Astrocyte (in vitro differentiated cells and primary cell): ENCODE measurements at regions not wholly inside any gene's neighbourhood (a gene's known extent, or its start where the extent isn't known, plus 50 kb on each side); places are given as distances from the start of the nearest gene placed in this dataset.

Experiments
- EZH2 ChIP-seq: IDR thresholded peaks from 2 replicates; pipeline ENCODE4 v1.6.1; 2012; ENCODE audit warnings: mild to moderate bottlenecking, low read length, inconsistent platforms; ENCODE audit not compliant: insufficient read depth
- TF ChIP-seq, protein P1 (sequence below): IDR thresholded peaks from 2 replicates; pipeline ENCODE4 v1.5.1; 2011; ENCODE audit warnings: low read depth, mild to moderate bottlenecking, inconsistent platforms, low read length, moderate library complexity; ENCODE audit not compliant: insufficient read depth

- TF ChIP-seq, protein P1, sequence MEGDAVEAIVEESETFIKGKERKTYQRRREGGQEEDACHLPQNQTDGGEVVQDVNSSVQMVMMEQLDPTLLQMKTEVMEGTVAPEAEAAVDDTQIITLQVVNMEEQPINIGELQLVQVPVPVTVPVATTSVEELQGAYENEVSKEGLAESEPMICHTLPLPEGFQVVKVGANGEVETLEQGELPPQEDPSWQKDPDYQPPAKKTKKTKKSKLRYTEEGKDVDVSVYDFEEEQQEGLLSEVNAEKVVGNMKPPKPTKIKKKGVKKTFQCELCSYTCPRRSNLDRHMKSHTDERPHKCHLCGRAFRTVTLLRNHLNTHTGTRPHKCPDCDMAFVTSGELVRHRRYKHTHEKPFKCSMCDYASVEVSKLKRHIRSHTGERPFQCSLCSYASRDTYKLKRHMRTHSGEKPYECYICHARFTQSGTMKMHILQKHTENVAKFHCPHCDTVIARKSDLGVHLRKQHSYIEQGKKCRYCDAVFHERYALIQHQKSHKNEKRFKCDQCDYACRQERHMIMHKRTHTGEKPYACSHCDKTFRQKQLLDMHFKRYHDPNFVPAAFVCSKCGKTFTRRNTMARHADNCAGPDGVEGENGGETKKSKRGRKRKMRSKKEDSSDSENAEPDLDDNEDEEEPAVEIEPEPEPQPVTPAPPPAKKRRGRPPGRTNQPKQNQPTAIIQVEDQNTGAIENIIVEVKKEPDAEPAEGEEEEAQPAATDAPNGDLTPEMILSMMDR = no peak
- TF ChIP-seq EZH2 = no peak
Observed at GRCh38 chr16:59840169-59840568, 1106.1 kb upstream of the GOT2 start.
